SK-N-SH (cell line): ENCODE measurements at regions not wholly inside any gene's neighbourhood (a gene's known extent, or its start where the extent isn't known, plus 50 kb on each side); places are given as distances from the start of the nearest gene placed in this dataset.

ENCODE experiments used
- CTCF ChIA-PET: fragments of 300-600, 350-600 bp; formaldehyde crosslinking; extraction: SDS; loops from one replicate; lab custom pipeline; 2021; lab: Yijun Ruan, JAX
- POLR2A ChIA-PET: fragments of 350-600 bp; sonication (Branson Sonifier 250); formaldehyde crosslinking; extraction: SDS; loops from one replicate; lab custom pipeline; 2020; ENCODE audit warnings: antibody characterized with exemption, inconsistent platforms; lab: Yijun Ruan, JAX
- DNase-seq: peaks from one replicate; pipeline ENCODE4 v3.0.0; 2012
- H2AFZ ChIP-seq: fragments of 200-600 bp; sonication (generic); 2 replicates; pipeline ENCODE4 v1.8.1; 2016; ENCODE audit warnings: antibody characterized with exemption, mild to moderate bottlenecking, low read depth
- H3F3A ChIP-seq: fragments of 200-600 bp; sonication (generic); replicated peaks from 2 replicates; pipeline ENCODE3; 2016; ENCODE audit warnings: antibody characterized with exemption, mild to moderate bottlenecking; ENCODE audit not compliant: insufficient read depth
- H3K27ac ChIP-seq, 2 experiments: fragments of 200-500 bp in 1 of 2; fragments of 200-600 bp in 1 of 2; sonication (Bioruptor generic) in 1 of 2; sonication (generic), shearing (Covaris generic) in 1 of 2; 2 replicates each; pipeline versions ENCODE4 v1.5.1 to v1.6.1; 2014 to 2016; ENCODE audit warnings: low read depth in 2 of 2, inconsistent platforms in 1 of 2, low read length in 1 of 2, mild to moderate bottlenecking in 1 of 2, mixed read lengths in 1 of 2
- H3K27me3 ChIP-seq: fragments of 200-600 bp; sonication (generic), shearing (Covaris generic); 2 replicates; pipeline ENCODE4 v1.6.1; 2016; ENCODE audit warnings: mixed run types; ENCODE audit not compliant: insufficient read depth
- H3K36me3 ChIP-seq, 2 experiments: fragments of 200-500 bp in 1 of 2; fragments of 200-600 bp in 1 of 2; sonication (Bioruptor generic) in 1 of 2; sonication (generic) in 1 of 2; replicated peaks in 1 of 2; 2 replicates each; pipeline versions ENCODE3 to v1.5.1; 2014 to 2016; ENCODE audit warnings: low read length in 1 of 2, mild to moderate bottlenecking in 1 of 2; ENCODE audit not compliant: insufficient read depth in 2 of 2, control insufficient read depth in 1 of 2
- H3K4me1 ChIP-seq, 2 experiments: fragments of 200-500 bp in 1 of 2; fragments of 200-600 bp in 1 of 2; sonication (Bioruptor generic) in 1 of 2; sonication (generic), shearing (Covaris generic) in 1 of 2; 2 replicates each; pipeline versions ENCODE4 v1.5.1 to v1.6.1; 2014 to 2016; ENCODE audit warnings: low read depth in 1 of 2, low read length in 1 of 2, mixed run types in 1 of 2; ENCODE audit not compliant: insufficient read depth in 2 of 2, control insufficient read depth in 1 of 2
- H3K4me2 ChIP-seq: fragments of 200-600 bp; sonication (generic), shearing (Covaris generic); 2 replicates; pipeline ENCODE4 v1.6.1; 2017; ENCODE audit warnings: mixed run types
- H3K4me3 ChIP-seq, 2 experiments: fragments of 200-500 bp in 1 of 2; fragments of 200-600 bp in 1 of 2; sonication (Bioruptor generic) in 1 of 2; sonication (generic), shearing (Covaris generic) in 1 of 2; 2 replicates each; pipeline versions ENCODE4 v1.5.1 to v1.8.1; 2014 to 2016; ENCODE audit warnings: low read depth in 2 of 2, inconsistent platforms in 1 of 2, low read length in 1 of 2, mild to moderate bottlenecking in 1 of 2, mixed read lengths in 1 of 2, moderate library complexity in 1 of 2
- H3K79me2 ChIP-seq: fragments of 200-600 bp; sonication (generic); 2 replicates; pipeline ENCODE4 v1.8.1; 2017; ENCODE audit warnings: mild to moderate bottlenecking; ENCODE audit not compliant: insufficient read depth
- H3K9ac ChIP-seq: fragments of 200-600 bp; sonication (generic); 2 replicates; pipeline ENCODE4 v1.6.1; 2017; ENCODE audit warnings: mixed run types
- H3K9me2 ChIP-seq: fragments of 200-600 bp; sonication (generic); 2 replicates; pipeline ENCODE4 v1.6.1; 2017; ENCODE audit warnings: mixed run types
- H3K9me3 ChIP-seq: fragments of 200-600 bp; sonication (generic); 2 replicates; pipeline ENCODE4 v1.6.1; 2017; ENCODE audit warnings: mixed run types, mild to moderate bottlenecking, moderate library complexity
- H4K20me1 ChIP-seq: fragments of 200-600 bp; sonication (generic); 2 replicates; pipeline ENCODE4 v1.6.1; 2017; ENCODE audit warnings: mild to moderate bottlenecking, mixed run types; ENCODE audit not compliant: insufficient read depth
- CTCF ChIP-seq: fragments of 200-600 bp; sonication (generic); IDR thresholded peaks from 2 replicates; pipeline ENCODE4 v1.6.1; 2017; ENCODE audit warnings: antibody characterized with exemption, mild to moderate bottlenecking, moderate library complexity
- IRF3 ChIP-seq: fragments of 150-350 bp; IDR thresholded peaks from 2 replicates; pipeline ENCODE4 v1.6.1; 2016; ENCODE audit warnings: mild to moderate bottlenecking, low read depth, low read length
- MAX ChIP-seq: IDR thresholded peaks from 2 replicates; pipeline ENCODE4 v1.4.0; 2012; ENCODE audit warnings: low read depth
- MEF2A ChIP-seq: IDR thresholded peaks from 2 replicates; pipeline ENCODE4 v1.4.0; 2012; ENCODE audit warnings: low read depth, borderline replicate concordance
- MXI1 ChIP-seq: IDR thresholded peaks from 2 replicates; pipeline ENCODE4 v1.6.1; 2012; ENCODE audit warnings: mild to moderate bottlenecking, low read depth, low read length, improper control_type of control experiment
- NFIC ChIP-seq: IDR thresholded peaks from 2 replicates; pipeline ENCODE4 v1.4.0; 2012; ENCODE audit warnings: borderline replicate concordance
- PBX3 ChIP-seq: IDR thresholded peaks from 2 replicates; pipeline ENCODE4; 2012
- RAD21 ChIP-seq: IDR thresholded peaks from 2 replicates; pipeline ENCODE4 v1.6.1; 2012; ENCODE audit warnings: mild to moderate bottlenecking, low read length
- REST ChIP-seq: IDR thresholded peaks from 2 replicates; pipeline ENCODE4 v1.6.1; 2012; ENCODE audit warnings: mild to moderate bottlenecking, low read depth, low read length, moderate library complexity
- RFX5 ChIP-seq: IDR thresholded peaks from 2 replicates; pipeline ENCODE4 v1.6.1; 2012; ENCODE audit warnings: mild to moderate bottlenecking, improper control_type of control experiment, low read length
- SIN3A ChIP-seq: IDR thresholded peaks from 2 replicates; pipeline ENCODE4 v1.6.1; 2012; ENCODE audit warnings: low read depth, mild to moderate bottlenecking, low read length, moderate library complexity, borderline replicate concordance
- SMC3 ChIP-seq: IDR thresholded peaks from 2 replicates; pipeline ENCODE4 v1.6.1; 2012; ENCODE audit warnings: low read depth, low read length, improper control_type of control experiment
- TCF12 ChIP-seq: IDR thresholded peaks from 2 replicates; pipeline ENCODE4 v1.4.0; 2012
- TEAD4 ChIP-seq: IDR thresholded peaks from 2 replicates; pipeline ENCODE4 v1.4.0; 2012; ENCODE audit warnings: mild to moderate bottlenecking, borderline replicate concordance; ENCODE audit not compliant: insufficient read depth
- USF1 ChIP-seq: IDR thresholded peaks from 2 replicates; pipeline ENCODE4 v1.4.0; 2012; ENCODE audit warnings: low read depth, borderline replicate concordance
- USF2 ChIP-seq: fragments of 150-350 bp; IDR thresholded peaks from 2 replicates; pipeline ENCODE4 v1.6.1; 2017; ENCODE audit warnings: antibody characterized with exemption, low read length, low read depth, borderline replicate concordance
- YY1 ChIP-seq: IDR thresholded peaks from 2 replicates; pipeline ENCODE4 v1.4.0; 2012; ENCODE audit warnings: low read depth, mild to moderate bottlenecking
- WGBS: methylation state at CpG from one replicate; pipeline ENCODE4 v1.1.6; 2017; ENCODE audit warnings: low lambda C conversion rate; 5-methylcytosine and 5-hydroxymethylcytosine counted together

- no peak for TF ChIP-seq SIN3A
- TF ChIP-seq MXI1 = no peak
- TF ChIP-seq USF1 = no peak
Observed at GRCh38 chr3:147574621-147575020, 165.5 kb downstream of the ZIC1 start (continued).

- H3K27me3 ChIP-seq = no peaks in the 10 kb centered on the region
- POLR2A ChIA-PET = no interaction called here
- TF ChIP-seq RAD21 (no peak), RFX5 (no peak), PBX3 (no peak), TEAD4 (no peak), REST (no peak), TCF12 (no peak), MAX (no peak), YY1 (no peak), NFIC (no peak), CTCF (no peak), IRF3 (no peak), SMC3 (no peak), USF2 (no peak), MEF2A (no peak)
- TF ChIP-seq, all 33 proteins: peak for 0
- H3K9me2 ChIP-seq = no peaks in the 10 kb centered on the region
- no peak overlapping the region for H2AFZ ChIP-seq
- H3K9me3 ChIP-seq = no peaks in the 10 kb centered on the region
- no peaks in the 10 kb centered on the region for H4K20me1 ChIP-seq
- DNase-seq = no peak
- no peaks in the 10 kb centered on the region for H3K79me2 ChIP-seq
- no peak overlapping the region for H3K27ac ChIP-seq
- no peaks in the 10 kb centered on the region for H3K36me3 ChIP-seq
- H3K4me3 ChIP-seq = no peak overlapping the region
- 51% methylated on average over 2 of the region's 2 CpGs for WGBS
- no peak overlapping the region for H3K9ac ChIP-seq
- H3F3A ChIP-seq = no peaks in the 10 kb centered on the region
- no peak overlapping the region for H3K4me2 ChIP-seq
- CTCF ChIA-PET = no interaction called here
- H3K4me1 ChIP-seq = no peaks in the 10 kb centered on the region
Observed at GRCh38 chr3:147575391-147575790, 166.2 kb downstream of the ZIC1 start.
